GM18520 (cell line): ENCODE measurements at regions not wholly inside any gene's neighbourhood (a gene's known extent, or its start where the extent isn't known, plus 50 kb on each side); places are given as distances from the start of the nearest gene placed in this dataset.
A peak's percentile ranks its signal among the peaks of the same experiment; 100 is the strongest.

Source experiments
- ATAC-seq: cut with Tn5 transposase; IDR thresholded peaks from one replicate; pipeline ENCODE4 v1.9.1; 2021; ENCODE audit not compliant: unreplicated experiment

DNA sequence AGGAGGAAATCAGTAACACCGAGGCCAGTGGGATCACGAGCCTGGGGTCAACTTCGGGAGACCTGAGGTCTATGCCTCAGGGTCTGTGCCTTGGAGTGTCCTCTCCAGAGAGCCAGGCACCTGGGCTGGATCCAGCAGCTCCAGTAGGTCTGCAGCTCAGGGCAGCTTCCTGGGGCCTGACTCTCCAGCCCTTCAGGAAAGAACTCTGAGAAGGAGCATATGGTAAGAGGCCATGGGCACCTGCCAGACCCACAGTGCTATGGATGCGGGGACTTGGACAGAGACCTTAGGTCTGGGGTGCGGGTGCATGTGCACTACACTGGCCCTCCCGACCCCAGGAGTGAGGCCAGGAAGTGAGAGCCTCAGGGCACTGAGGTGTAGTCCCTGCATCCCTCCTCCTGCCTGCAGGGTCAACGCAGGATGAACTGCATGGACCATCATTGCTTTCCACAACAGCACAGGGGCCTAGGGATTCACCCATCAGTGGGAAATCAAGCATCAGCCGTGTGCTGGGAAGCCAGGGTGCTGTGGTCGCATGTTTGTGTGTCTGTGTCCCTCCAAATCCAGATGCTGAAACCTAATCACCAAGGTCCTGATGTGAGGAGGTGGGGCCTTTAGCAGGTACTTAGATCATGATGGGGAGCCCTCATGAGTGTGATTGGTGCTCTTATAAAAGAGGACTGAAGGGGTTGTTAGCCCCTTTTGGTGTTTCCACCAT, 210.9 kb upstream of the CST7 start:
- no peak for ATAC-seq

DNA sequence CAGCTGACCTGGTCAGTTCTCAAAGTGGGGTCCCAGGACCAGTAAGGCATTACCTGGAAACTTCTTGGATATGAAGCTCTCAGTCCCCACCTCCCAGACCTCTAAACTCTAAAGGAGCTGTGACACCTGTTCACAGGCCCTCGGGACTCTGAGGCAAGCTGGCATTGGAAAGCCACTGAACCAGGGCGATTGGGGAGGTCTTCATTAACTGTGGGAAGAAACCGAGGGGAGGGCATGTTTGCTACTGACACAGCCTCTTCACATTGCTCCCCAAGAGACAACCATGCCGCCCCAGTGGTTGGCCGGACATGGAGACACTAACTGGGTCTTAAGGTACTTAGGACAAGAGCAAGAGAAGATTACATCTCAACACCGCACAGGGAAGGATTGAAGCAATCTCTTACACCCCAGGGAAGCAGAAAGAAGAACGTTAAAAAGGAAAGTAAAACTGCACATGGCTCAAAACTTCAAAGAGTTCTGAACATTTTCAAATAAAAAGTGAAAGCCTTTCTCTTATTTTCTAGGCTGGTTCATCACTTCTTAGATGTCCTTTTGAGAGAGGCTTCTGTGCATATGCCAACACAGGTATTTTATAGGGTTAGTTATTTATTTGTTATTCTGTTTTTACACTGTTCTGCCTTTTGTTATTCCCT, 210.0 kb upstream of the CST7 start:
- peak; percentile 43 for ATAC-seq

DNA sequence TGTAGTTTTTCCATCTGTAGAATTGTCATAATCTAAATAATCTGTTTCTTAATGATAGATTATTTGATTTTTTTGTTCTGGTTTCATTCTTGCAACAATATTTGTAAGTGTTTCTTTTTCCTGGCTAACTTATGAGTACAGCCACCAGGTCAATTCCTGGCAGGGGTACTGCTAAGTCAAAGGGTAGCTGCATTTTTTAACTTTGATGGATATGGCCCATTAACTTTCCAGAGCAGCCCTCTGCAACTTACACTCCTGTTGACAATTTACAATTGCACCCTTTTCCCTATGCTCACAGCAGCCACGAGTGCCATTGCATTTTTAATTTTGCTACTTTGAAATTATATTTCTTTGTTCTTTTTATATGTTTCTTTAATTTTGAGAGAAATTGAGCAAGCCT, 209.3 kb upstream of the CST7 start:
- no peak for ATAC-seq

DNA sequence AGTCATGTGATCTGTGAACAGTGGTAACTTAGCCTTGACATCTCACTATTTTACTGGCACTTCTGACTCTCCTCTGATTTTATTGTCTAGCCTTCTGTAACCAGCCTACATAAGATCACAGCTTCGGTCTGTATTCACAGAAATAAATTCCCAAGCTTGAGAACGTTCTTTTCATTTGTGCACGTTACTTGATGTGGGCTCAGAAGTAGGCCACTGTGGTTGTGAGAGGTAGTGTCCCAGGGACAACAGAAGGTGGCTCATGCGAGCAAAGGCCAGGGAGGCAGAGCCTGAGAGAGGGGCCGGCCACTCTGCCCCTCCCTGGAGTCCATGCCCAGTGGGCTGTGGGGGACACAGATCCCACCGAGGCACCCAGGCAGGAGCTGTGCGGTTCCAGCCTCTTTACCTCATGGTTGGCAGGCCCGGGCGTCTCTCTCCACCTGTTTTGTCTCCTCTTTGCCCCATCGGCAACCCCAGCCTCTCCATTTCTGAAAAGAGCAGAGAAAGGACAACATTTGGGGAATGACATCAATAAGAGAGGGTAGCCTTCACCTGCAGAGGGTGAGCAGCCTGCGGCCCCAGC, 207.5 kb upstream of the CST7 start:
- no peak for ATAC-seq

DNA sequence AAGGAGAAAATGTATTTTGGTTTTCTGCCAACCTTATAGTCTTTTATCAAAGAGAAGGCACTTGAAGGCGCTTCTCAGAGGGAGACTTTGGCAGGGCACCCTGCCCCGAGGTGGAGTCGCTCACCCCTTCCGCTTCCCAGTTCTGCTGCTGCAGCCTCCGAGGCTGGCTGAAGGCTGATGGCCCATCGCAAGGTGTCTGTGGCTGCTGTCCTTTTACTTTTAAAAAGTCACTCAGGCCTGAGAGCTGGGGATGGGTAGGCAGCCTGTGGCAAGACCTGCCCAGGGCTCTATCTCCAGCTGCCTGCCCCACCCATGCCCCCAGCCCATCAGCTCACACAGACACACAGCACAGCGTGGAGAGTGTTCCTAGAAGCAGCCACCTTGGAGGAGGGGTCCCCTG, 206.6 kb upstream of the CST7 start:
- no peak for ATAC-seq

DNA sequence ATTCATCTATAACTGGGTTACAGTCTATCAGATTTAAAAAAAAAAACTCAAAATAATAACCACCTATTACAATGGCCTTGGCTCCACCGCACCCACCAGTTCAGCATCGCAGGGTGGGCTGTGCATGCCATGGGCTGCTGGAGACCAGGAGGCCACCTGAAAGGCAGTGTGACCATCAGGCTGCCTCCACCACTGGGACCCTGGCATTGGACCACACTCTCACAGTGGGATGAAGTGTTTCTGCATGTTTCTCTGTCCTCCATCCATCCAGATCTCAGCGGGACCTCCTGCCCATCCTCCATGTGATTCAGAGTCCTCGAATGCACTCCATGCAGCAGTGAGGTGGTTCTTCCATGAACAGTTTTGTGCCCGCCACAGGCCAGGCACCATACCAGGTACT, 206.1 kb upstream of the CST7 start:
- no peak for ATAC-seq

DNA sequence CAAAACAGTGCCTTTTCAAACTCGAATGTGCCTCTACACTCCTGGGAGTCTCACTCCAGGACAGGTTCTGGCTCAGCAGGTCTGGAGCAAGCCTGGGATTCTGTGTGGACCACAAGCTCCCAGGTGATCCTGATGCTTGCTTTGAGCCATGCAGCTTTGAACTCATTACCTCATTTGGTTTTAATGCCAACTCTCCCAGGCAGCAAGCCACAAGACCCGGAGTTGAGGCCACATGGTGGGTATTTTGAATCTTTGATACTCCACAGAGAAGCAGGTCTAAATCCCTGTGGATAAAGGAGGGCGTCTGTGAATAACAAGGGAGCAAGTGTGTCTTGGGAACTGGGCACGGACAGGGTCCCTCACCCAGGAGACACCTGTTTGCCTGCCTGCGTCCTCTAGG, 205.4 kb upstream of the CST7 start:
- no peak for ATAC-seq

DNA sequence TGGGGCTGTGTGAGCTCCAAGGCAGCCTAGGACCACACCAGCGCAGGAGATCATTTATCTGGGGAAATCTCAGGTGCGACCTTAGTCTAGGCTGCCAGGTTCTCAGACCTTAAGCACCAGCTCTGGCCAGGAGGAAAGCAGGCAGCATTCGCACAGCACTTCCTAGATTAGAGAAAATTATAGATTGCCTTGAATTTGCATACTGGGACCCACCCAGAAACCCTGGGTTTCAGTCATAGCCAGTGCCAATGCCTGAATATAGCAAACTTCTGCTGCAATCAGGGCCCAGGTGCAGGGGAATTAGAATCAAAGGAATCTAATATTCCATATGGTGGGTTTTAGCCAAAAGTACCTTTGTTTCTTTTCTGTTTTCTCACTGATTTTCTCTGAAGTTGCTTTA, 204.3 kb upstream of the CST7 start:
- no peak for ATAC-seq

DNA sequence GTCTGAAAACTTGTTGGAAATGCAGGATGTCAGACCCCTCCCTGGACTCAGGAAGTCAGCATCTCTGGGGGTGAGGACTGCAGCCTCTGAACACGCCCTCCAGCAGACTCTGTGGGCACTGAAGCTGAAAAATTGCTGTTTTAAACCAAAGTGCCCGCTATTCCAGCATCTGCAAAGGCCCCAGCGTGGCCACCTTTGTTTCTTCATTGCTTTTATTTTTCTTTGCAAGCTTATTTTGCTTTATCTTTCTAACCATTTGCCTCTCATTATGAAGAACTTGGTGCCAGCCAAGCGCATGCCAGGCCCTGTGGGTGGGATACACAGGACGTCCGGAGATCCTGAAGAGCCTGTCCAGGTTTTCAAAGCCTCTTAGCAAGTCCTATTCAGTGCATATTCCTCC, 203.9 kb upstream of the CST7 start:
- ATAC-seq, result no peak

DNA sequence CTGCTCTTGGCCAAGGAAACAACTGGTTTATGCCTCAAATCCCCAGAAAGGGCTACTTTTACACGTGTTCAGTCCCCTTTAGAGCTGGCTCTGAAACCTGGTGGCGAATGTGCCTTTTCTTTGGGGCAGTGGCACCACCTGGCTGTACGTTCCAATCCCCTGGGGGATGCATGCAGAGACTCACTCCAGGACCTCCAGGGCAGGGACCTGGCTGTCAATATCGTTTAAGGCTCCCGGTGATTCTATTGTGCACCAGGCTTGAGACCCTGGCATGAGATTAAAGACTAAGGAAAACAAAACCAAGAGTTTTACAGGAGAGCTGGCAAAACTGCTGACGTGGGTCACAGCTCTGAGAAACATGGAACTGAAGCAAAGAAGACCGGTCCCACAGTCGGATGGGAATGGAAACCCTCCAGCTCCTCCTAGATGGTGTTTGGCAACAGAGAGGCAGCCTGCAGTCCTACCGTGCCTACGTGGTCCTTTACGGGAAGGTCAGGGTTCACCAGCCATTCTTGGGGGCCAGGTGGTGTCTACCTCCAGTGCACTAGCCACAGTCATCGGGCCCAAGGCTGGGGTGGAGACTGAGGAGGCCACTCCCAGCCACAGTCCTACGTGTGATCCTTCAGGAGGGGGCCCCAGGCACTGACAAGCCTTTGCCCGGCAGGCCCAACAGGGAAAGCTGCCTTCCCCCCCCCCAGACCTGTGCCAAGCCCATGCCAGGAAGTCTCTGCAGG, 203.3 kb upstream of the CST7 start:
- no peak for ATAC-seq

DNA sequence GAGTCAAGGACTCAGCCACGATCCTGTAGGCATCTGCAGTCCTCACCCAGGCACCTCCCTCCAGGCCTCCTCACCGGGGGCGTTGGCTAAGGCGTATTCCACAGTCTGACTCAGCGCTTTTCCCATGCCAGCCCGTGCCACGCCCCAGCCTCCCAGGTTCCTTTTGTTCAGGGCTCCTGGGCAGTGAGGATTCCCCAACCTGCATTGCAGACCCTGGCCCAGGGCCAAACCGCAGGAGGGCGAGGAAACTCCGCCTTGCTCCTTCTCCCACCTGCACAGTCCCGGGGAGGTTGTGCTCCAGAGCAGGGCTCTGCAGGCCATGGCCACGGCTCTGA, 202.8 kb upstream of the CST7 start:
- no peak for ATAC-seq

DNA sequence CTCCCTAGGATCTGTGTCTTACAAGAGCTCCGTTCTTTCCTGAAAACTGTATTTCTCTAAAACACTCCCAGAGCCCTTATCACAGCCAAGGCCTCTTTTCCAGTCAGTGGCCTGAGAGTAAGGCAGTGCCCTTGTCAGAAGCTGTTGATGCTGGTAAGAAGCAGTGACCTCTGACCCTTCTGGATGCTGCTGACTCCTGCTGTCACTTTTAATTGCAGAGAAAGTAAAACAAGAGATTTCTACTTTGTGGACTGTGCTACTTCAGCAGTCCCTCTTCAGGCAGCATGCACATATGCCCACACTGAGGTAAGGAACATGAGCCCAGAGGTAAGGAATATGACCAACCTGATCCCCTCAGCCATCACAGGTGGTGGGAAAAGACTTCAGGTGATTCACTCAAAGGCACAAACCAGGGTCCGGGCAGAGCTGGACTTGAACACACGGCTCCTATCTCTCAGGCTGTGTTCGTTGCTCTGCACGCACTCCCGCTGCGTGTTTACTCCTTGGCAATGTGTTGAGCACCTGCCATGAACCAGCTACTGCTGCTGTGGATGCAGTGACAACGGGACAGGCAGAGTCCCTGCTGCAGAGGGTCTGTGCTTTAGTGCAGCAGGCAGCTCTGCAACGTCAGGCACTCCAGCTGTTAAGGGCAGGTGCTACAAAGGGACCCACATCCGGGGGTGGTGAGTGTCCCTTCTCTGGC, 201.9 kb upstream of the CST7 start:
- ATAC-seq, result no peak

DNA sequence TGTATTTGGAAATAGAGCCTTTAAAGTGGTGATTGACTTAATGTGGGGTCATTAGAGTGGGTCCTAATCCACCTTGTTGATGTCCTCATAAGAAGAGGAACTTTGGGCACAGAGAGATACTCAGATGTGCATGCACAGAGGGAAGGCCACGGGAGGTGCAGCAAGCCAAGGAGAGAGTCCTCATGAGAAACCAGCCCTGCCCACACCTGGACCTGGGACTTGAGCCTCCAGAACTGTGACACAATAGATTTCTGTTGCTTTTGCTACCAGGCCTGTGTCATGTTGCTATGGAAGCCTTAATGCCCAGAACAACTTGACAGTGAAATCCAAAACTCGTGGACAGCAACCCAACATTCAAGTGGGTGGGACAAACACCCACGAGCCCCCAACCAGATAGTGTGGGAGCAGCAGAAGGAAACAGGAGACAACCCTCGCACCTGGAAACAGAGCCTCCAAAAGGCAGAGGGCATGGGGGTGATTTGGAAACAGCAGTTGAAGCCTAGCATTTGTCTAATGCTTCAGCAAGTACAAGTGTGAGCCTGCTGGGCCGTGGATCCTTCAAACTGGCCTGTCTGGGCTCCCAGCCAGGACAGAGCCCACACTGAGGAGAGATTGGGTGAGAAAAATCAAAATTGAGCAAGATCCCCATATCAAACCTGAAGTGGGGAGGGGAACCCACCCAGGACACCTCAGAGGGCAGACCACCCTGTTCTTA, 201.0 kb upstream of the CST7 start:
- ATAC-seq, result no peak

DNA sequence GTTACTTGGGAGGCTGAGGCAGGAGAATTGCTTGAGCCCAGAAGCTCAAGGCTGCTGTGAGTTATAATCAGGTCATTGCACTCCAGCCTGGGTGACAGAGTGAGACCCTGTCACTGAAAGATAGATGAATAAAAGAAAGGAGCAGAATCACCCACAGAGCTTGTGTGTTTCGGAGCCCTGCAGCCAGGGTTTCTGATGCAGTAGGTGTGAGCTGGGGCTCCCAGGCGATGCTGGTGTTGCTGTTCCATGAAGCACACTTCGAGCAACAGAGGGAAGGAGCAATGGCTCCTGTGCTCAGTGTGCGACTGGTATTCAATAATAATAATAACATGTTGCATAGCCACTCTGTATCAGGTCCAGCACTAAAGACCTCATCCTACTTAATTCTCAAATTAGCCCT, 197.5 kb upstream of the CST7 start:
- no peak for ATAC-seq

DNA sequence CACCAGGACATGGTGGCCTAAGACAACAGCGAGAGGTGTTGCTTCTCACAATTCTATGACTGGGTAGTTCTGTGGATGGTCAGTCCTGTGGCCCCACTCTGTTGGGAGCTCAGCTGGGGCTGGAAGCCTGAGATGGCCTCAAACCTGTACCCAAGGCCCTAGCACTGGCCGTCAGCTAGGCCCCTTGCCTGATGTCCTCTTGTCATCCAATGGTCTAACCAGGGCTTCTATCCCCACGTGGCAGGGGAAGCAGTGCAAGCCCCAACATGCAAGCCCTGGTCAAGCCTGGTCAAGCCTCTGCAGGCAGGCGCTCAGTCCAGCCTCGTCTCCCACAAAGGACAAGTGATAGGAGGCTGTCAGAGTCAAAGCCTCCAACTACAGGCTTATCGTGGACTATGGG, 196.5 kb upstream of the CST7 start:
- no peak for ATAC-seq

DNA sequence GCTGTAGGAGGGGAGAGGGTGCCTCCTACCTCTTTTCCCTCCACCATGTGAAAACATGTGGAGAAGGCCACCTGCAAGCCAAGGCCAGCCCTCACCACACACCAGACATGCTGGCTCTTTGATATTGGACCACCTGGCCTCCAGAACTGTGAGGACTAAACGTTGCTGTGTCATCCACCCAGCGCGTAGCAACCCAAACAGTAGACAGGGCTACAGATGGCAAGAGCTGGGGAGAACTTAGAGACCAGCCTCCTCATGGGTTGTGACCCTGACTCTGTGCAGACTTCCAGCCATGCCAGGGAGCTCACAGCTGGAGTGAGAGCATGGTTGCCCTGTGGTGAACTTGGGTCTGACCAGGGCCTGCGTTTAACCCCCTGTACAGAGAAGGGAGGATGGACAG, 195.9 kb upstream of the CST7 start:
- ATAC-seq, result no peak

DNA sequence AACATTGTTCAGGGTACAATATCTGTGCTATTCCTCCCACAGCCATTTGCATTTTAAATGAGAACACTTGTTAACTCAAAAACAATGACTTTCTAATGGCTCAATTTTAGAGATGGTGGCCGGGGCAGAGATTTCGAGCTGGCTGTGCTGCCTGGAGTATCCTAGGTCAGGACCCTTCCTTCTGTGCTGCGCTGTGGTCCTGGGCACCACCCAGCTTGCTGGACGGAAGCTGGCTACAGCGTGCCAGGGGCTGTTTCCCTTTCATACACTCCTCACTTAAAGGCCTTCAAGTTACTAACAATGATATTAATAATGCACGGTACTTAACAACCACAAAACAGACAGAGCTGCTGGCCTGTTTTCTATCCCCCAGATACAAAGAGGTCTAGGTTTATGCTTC, 194.4 kb upstream of the CST7 start:
- ATAC-seq, result no peak

DNA sequence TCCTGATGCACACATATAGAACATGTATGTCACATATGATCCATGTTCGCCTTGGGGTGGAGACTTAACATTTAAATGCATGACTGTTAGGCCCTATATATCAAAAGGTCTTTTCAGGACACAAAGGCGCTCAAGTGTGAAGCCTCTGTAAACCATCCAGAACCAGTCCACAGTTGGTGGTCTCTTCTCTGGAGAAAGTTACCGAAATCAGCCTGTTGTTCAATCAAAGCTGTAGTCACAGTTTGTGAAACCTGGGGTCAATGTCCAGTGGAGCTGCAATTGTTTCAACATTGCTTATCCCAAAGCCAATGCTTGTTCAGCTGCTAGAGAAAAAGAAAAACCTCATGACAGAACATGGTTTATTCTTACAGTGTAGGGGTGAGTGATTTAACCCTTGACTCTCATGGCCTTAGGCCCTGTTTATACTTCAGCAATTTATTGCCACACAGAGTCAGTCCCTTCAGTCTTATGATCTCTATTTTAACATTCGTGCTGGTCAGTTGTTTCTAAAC, 193.6 kb upstream of the CST7 start:
- ATAC-seq, result no peak

DNA sequence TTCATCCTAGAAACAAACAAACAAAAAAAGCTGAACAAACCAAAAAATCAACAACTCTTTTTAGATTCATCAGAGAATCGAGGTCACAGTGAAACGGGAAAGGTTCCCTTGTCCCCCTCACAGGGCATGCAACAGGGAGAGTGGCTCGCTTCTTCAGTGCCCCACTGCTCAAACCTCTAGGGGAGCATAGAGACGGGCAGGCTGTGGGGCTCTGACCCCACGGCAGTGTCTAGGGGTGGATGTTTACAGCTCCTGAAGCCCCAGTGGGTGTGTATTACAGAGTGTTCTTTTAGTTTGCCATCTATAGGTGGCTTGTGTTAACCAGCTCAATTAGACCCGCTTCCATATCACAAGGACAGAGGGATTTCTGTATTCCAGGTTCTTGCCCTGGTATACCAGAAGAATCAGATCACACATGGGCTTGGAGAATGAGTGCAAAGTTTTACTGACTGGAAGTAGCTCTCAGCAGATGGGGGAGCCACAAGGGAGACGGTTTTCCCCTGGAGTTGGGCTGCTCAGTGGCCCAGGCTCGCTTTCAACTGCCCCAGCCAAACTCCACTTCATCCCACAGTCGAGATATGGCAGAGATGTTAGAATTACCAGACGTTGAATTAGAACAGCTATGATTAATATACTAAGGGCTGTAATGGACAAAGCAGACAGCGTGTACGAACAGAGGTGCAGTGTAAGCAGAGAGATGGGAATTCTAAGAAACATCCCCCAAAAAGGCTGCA, 192.6 kb upstream of the CST7 start:
- ATAC-seq, result no peak
